DMS53 treated with DMSO at 0.1 percent for 48 hours (cell line): ENCODE measurements at regions not wholly inside any gene's neighbourhood (a gene's known extent, or its start where the extent isn't known, plus 50 kb on each side); places are given as distances from the start of the nearest gene placed in this dataset.

Experiments
- DNase-seq: peaks from one replicate; lab custom pipeline; 2025; ENCODE audit not compliant: unreplicated experiment; lab: John Stamatoyannopoulos, UW

DNA sequence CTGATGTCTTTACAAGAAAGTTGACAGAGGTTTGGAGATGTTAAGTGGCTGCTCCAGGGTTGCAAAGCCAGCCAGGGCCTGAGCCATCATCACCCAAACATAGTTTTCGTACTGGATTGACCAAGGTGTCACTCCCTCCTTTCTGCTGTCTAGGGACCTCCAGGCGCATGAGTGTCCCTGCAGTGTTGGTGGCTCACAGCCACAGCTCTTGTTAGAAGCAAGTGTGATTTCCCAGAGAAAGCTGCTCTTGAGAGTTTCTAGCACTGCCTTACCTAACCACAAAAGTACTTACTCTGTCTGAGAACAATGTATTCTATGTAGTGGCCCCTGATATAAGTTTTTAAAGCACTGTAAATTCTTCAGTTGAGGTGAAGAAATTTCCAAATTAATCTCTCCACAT, 144.1 kb downstream of the SOX2 start:
- no peak for DNase-seq

GRCh38 chr3:181859518-181859917, 147.8 kb downstream of the SOX2 start:
- no peak for DNase-seq

GRCh38 chr3:181860235-181860634, 148.5 kb downstream of the SOX2 start:
- no peak for DNase-seq

- DNase-seq = no peak
These were observed 150.8 kb downstream of the SOX2 start for GRCh38 chr3:181862502-181862901.

- DNase-seq = peak; percentile 49
These were observed 156.9 kb downstream of the SOX2 start for GRCh38 chr3:181868576-181869082.

DNA sequence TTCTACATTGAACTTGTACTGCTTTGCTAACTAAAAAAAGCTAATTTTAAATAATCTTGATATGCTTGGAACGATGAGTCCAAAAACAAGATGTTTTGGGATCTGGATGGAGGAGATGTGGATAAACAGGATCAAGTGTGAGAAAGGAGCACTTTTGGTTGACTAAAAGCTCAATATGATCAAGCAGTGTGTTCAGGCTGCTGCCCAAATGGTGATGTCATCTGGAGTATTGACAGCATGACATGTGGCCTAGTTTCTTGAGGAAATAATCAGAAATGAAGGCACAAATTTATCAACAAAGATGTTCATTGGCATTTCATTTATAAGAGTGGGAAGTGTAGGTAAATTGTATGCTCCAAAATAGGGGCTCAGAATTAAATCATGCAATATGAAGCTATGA, 161.2 kb downstream of the SOX2 start:
- DNase-seq = no peak

GRCh38 chr3:181879926-181880325, 168.2 kb downstream of the SOX2 start:
- no peak for DNase-seq

- DNase-seq = peak; percentile 22
These were observed 168.6 kb downstream of the SOX2 start for GRCh38 chr3:181880331-181880730.

DNA sequence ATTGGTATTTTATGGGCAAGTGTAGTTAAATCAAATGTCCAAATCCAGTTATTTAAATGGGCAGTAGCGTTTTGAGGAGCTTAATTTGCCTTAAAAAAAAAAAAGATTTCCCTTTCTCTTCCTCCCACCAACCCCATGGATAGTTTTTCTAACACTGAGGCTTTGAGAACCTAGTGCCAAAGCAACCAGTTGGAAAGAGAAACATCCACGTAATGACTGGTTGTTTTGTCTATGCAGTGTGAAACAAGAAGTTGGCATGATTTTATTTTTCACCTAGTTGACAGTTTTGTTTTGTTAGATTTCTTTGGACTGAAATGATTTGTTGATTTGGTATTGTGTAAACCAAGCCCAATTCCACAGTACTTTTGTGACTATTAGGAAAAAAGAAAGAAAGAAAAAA, 170.0 kb downstream of the SOX2 start:
- DNase-seq = no peak

GRCh38 chr3:181885868-181886630, 174.3 kb downstream of the SOX2 start:
- DNase-seq = no peak

GRCh38 chr3:181886676-181887075, 175.0 kb downstream of the SOX2 start:
- DNase-seq = no peak

- no peak for DNase-seq
These were observed 176.0 kb downstream of the SOX2 start for GRCh38 chr3:181887685-181888084.

GRCh38 chr3:181888234-181888633, 176.5 kb downstream of the SOX2 start:
- no peak for DNase-seq

DNA sequence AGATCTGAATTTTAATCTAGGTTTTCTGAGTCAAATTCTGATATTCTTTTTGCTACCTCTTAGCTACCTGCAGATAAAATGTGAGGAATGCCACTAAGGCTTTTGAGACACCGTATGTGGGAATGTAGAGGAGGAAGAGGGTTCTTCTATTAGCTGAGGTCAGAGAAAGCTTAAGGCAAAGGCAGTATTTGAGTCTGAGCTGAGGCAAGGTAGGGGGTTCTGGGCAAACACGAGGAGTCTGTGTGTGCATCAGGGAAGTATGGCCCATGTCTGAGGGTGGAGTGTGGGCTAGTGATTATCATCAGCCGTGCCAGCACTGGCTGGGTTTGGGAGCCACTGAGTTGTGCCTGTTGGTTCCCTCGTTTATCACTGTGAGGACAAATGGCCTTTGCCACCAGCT, 181.1 kb downstream of the SOX2 start:
- DNase-seq = no peak

DNA sequence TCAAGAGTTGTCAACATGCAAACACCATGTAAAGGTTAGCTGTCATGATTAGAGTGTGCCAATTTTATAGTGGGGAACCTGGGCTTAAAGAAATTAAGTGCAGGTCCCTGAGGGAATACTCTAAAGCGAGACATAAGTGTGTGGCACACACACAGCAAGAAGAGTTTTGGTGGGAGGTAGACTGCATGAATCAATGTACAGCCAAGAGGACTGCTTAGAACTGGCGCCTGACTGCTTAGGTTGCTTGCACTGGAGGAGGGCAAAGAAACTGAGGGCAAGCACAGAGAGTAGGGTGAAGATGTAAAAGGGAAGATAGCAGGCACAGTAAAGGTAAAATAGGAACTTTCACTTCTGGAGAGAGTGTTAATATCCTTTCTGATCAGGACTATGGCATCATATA, 184.9 kb downstream of the SOX2 start:
- no peak for DNase-seq

DNA sequence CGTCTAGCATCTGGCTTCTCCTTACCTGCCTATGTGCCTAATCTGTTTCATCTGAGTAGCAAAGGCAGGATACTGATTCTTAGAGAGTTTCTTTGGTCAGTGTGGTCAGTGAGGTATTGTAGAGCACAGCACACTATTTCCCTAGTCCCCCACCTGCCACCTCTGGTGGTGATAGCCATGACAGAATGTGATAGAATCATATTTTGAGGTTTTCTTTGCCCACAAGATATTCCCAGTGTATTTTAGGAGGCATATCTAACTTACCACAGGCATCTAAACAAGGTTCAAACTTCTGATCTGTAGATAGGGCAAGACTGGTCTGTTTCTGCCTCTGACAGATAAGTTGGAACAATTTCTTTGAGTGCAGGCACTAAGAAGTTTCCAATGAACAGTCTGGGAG, 188.0 kb downstream of the SOX2 start:
- DNase-seq = no peak

DNA sequence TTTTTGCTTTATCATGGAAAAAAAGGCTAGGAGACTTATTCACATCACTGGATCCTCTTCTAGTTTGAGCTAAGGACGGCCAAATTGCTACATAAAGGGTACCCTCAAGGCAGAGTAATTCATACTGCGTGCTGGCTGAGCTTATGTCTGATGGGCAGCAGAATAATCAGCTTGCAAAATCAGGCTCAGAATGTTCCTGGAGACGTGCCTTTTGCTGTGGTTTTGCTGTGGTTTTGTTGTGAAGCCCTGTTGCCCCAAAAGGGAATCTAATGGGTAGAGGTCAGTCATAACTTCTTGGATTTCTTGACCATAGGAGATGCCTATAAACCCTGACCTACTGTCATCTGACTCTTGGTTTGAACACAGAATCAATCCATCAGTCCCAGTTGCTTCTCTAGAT, 189.9 kb downstream of the SOX2 start:
- DNase-seq = no peak

- no peak for DNase-seq
These were observed 194.6 kb downstream of the SOX2 start for GRCh38 chr3:181906338-181906737.

- no peak for DNase-seq
These were observed 197.5 kb downstream of the SOX2 start for GRCh38 chr3:181909241-181909640.

GRCh38 chr3:181912384-181912783, 200.7 kb downstream of the SOX2 start:
- DNase-seq = no peak

- DNase-seq = peak; percentile 47
These were observed 201.5 kb downstream of the SOX2 start for GRCh38 chr3:181913254-181913653.

DNA sequence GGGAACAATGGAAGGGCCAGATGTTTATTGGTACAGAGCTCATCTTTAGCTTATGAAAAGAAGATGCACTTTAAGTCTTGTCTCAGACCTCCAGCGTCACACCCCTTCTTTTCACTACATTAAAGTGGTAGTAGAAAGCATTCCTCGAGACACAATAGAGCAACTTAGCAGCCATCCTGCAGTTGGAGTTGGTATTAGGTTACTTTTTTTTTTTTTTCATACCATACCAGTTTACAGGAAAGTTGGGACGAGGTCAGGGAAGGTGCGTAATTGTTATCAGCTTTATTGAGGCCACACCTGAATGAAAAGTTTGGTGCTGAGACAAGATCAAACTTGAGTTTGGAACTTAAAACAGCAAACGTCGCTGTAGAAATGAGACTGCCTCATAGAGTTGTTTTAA, 203.8 kb downstream of the SOX2 start:
- no peak for DNase-seq

GRCh38 chr3:181916013-181916412, 204.3 kb downstream of the SOX2 start:
- no peak for DNase-seq
